ENCODE measurements at regions not wholly inside any gene's neighbourhood (a gene's known extent, or its start where the extent isn't known, plus 50 kb on each side); places are given as distances from the start of the nearest gene placed in this dataset.

- H3K4me3 ChIP-seq (ENCODE audit: low read depth in 2 of 2, low read length in 2 of 2): no peak overlapping the region
- H3K9me3 ChIP-seq (ENCODE audit: control insufficient read depth, insufficient read depth, low read depth, low read length): no peaks in the 10 kb centered on the region
- no peak for DNase-seq (ENCODE audit: low read depth, low spot score)
- ChIA-PET CTCF (no interaction called here), POLR2A (no interaction called here)
- H3K36me3 ChIP-seq (ENCODE audit: control insufficient read depth, insufficient read depth, low read length): no peaks in the 10 kb centered on the region
- TF ChIP-seq TCF7L2 (IDR thresholded peaks at IDR 0.05; ENCODE audit: low read depth, low read length) (no peak), CTCF (IDR thresholded peaks at IDR 0.05) (no peak), REST (IDR thresholded peaks at IDR 0.05; ENCODE audit: insufficient read depth in 1 of 2, low read depth in 2 of 2, low read length in 1 of 2) (no peak), POLR2AphosphoS5 (IDR thresholded peaks at IDR 0.05; ENCODE audit: low read depth, low read length) (no peak), SIN3A (IDR thresholded peaks at IDR 0.05; ENCODE audit: borderline replicate concordance, insufficient read depth, low read depth, low read length) (no peak)
- ATAC-seq: no peak
- intact Hi-C loops (cut with micrococcal nuclease; ENCODE audit: unreplicated experiment): no loop called here
- H3K27me3 ChIP-seq (ENCODE audit: control insufficient read depth, insufficient read depth, low read length): no peaks in the 10 kb centered on the region
- BruUV-seq (replicated peaks): no TSS peak
- no peaks in the 10 kb centered on the region for H3K4me1 ChIP-seq (ENCODE audit: control insufficient read depth, insufficient read depth, low read length)
- no peak overlapping the region for H3K27ac ChIP-seq (ENCODE audit: low read length)
- in situ Hi-C loops (cut with HindIII; ENCODE audit: low pct_unique_long_range_greater_than_20kb, low sequenced_read_pairs): no loop called here
These were observed 233.3 kb downstream of the NEDD1 start for GRCh38 chr12:97140355-97140754.

GRCh38 chr12:97142737-97143410 lies 235.8 kb downstream of the NEDD1 start:
- TF ChIP-seq POLR2AphosphoS5 (IDR thresholded peaks at IDR 0.05; ENCODE audit: low read depth, low read length) (no peak), REST (IDR thresholded peaks at IDR 0.05; ENCODE audit: insufficient read depth in 1 of 2, low read depth in 2 of 2, low read length in 1 of 2) (no peak), TCF7L2 (IDR thresholded peaks at IDR 0.05; ENCODE audit: low read depth, low read length) (no peak), CTCF (IDR thresholded peaks at IDR 0.05) (no peak), SIN3A (IDR thresholded peaks at IDR 0.05; ENCODE audit: borderline replicate concordance, insufficient read depth, low read depth, low read length) (no peak)
- H3K36me3 ChIP-seq (ENCODE audit: control insufficient read depth, insufficient read depth, low read length): no peaks in the 10 kb centered on the region
- ChIA-PET POLR2A (no interaction called here), CTCF (no interaction called here)
- BruUV-seq (replicated peaks): no TSS peak
- no peaks in the 10 kb centered on the region for H3K4me1 ChIP-seq (ENCODE audit: control insufficient read depth, insufficient read depth, low read length)
- H3K27ac ChIP-seq (ENCODE audit: low read length): no peak overlapping the region
- intact Hi-C loops (cut with micrococcal nuclease; ENCODE audit: unreplicated experiment): no loop called here
- ATAC-seq (no peak), DNase-seq (ENCODE audit: low read depth, low spot score) (no peak)
- no peaks in the 10 kb centered on the region for H3K9me3 ChIP-seq (ENCODE audit: control insufficient read depth, insufficient read depth, low read depth, low read length)
- in situ Hi-C loops (cut with HindIII; ENCODE audit: low pct_unique_long_range_greater_than_20kb, low sequenced_read_pairs): no loop called here
- H3K4me3 ChIP-seq (ENCODE audit: low read depth in 2 of 2, low read length in 2 of 2): no peak overlapping the region
- no peaks in the 10 kb centered on the region for H3K27me3 ChIP-seq (ENCODE audit: control insufficient read depth, insufficient read depth, low read length)

Measured in Panc1 (cell line).